ENCODE measurements at regions not wholly inside any gene's neighbourhood (a gene's known extent, or its start where the extent isn't known, plus 50 kb on each side); places are given as distances from the start of the nearest gene placed in this dataset.

DNA sequence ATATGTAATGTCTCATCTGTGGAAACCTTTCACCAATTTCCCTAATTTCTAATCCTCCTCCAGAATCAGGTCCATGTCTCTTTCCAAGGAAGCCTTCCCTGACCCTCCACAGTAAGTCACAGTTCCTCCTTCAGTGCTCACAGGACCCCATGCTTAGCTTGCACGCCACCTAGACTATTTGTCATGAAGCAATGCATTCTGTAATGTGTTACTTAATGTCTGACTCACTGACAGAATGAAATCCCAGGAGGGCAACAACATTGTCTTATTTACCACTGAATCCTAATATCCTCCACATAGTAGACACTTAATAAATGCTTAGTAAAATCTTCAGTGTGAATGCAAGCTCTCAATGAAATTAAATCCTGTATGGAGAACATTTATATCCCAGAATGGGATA lies 245.9 kb upstream of the PLD5 start:
- TF ChIP-seq, protein P1, sequence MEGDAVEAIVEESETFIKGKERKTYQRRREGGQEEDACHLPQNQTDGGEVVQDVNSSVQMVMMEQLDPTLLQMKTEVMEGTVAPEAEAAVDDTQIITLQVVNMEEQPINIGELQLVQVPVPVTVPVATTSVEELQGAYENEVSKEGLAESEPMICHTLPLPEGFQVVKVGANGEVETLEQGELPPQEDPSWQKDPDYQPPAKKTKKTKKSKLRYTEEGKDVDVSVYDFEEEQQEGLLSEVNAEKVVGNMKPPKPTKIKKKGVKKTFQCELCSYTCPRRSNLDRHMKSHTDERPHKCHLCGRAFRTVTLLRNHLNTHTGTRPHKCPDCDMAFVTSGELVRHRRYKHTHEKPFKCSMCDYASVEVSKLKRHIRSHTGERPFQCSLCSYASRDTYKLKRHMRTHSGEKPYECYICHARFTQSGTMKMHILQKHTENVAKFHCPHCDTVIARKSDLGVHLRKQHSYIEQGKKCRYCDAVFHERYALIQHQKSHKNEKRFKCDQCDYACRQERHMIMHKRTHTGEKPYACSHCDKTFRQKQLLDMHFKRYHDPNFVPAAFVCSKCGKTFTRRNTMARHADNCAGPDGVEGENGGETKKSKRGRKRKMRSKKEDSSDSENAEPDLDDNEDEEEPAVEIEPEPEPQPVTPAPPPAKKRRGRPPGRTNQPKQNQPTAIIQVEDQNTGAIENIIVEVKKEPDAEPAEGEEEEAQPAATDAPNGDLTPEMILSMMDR (IDR thresholded peaks at IDR 0.05): no peak
- TF ChIP-seq EZH2phosphoT487 (IDR thresholded peaks at IDR 0.05): no peak
